ENCODE measurements at regions not wholly inside any gene's neighbourhood (a gene's known extent, or its start where the extent isn't known, plus 50 kb on each side); places are given as distances from the start of the nearest gene placed in this dataset.
"Not testable (repeated sequence)": the region's sequence is repeated elsewhere in the genome, so short reads cannot be mapped to it uniquely, and the experiment has no call there.

DNA sequence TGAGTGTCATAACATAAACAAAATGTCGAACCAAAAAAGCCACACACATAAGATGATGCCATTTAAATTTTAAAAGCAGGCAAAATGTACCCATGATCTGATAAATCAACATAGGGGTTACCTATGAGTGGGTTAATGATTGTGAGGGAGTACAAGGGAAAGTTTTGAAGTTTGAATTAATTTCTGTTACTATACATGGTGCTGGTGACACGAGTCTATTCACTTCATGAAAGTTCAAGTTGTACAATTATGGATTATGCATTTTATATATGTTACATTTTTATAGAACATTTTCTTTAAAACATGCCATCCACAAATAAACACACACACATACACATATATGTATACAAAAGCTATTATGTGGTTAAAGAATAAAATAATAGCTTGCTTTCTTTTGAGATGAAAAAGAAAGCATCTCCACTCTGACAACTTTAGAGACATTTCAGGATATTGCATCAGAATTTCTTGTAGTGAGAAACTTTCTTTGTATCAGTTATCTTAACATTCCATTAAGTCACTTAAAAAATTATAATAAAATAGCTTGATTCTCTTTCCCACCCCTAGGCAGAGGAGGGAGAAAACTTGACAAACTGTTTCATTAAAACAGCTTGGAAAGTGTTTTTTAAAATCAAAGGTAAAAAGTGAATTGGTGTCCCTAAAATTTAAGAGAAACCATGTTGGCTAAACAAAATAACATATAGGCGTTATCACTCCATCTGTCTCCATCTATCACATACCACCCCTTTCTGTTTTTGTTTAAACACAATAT, 891.8 kb upstream of the NDST4 start:
- peak; percentile 51 for DNase-seq

DNA sequence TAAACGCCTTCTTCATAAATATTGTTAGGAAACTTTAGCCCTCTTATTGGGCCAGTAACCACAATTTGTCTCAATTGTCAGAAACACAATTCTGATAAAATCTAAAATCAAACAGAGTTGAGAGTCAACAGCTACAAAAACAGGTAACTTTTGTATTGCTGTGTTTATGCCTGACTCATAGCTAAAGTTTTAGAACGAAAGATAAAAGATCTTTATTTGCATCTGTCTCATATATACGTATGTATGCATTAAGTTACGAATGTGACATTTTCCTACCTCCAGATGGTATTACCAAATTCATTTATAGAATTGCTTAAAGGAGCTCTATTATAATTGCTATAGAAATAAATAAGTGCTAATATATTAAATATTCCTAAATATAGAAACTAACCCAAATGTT, 887.9 kb upstream of the NDST4 start:
- no peak for DNase-seq

DNA sequence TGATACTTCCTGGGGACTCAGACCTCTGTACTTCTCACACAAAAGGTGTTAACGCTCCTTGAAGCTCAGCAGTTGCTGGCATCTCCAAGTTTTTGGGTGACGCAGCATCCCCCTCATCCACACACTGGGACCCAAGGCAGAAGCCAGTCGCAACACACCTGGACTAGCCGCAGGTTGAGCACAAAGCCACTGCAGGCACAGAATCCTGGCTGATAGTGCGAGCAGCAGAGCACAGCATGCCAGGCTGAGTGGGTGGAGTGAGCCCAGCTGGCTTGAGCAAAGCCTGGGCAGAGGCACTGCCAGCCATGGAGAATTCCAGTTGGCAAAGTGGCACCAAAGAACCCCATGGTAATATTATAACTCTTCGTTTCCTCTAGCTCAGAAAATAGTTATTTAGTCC, 873.2 kb upstream of the NDST4 start:
- no peak for DNase-seq

DNA sequence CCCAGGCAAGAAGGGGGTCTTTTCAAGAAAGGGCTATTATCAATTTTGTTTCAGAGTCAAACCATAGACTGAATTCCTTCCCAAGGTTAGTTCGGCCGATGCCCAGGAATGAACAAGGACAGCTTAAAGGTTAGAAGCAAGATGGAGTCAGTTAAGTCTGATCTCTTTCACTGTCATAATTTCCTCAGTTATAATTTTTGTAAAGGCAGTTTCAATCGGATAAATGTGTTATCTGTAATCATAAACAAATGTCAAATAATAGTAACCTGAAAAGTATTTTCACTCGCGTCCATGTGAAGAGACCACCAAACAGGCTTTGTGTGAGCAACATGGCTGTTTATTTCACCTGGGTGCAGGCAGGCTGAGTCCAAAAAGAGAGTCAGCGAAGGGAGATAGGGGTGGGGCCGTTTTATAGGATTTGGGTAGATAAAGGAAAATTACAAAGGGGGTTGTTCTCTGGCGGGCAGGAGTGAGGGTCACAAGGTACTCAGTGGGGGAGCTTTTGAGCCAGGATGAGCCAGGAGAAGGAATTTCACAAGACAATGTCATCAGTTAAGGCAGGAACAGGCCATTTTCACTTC, 862.1 kb upstream of the NDST4 start:
- not testable (repeated sequence) for DNase-seq

DNA sequence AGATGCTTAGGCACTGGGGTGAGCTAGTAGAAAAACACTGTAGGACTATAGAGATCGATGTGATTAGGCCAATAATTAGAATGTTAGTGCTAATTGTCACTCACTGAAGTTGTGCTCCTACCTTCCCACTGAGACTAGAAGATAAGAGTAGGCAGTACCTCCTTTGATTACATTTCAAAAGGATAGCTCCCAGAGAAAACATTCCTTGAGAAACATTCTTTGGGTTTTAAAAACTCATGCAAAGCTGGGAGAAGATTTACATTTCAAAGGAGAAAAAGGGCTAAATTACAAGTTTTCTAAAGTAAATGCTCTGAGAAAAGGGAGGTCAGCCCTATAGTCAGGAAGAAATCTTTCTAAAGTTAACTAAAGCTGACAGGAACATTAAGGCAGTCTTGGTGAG, 860.3 kb upstream of the NDST4 start:
- DNase-seq = no peak

DNA sequence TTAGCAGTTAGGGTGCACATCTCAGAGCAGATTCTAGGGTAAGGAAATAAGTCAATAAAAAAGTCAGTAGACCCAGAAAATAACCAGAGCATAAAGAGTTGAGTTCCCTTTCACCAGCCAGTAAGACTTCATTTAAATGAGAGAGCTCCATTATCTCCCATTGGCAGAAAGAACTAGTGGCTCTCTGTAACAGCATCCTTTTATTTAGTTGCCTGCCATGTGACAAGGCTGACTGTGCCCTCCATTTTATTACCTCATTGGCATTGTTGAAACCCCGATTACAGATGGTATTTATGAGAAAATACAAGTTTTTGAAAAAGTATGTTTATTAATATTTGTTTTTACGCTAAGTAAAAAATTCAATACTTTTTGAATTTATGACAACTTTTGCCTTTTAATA, 859.5 kb upstream of the NDST4 start:
- DNase-seq = no peak

DNA sequence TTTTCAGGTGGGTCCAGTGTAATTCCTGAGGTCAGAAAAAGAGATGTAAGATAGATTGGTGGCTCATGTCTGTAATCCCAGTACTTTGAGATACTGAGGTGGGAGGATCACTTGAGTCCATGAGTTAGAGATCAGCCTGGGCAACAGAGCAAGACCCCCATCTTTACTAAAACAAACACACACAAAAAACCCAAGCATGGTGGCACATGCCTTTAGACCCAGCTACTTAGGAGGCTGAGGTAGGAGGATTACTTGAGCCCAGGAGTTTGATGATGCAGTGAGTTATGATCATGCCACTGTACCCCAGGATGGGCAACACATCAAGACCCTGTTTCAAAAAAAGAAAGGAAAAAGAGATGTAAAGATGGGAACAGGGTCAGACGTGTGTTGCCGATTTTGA, 857.4 kb upstream of the NDST4 start:
- no peak for DNase-seq

DNA sequence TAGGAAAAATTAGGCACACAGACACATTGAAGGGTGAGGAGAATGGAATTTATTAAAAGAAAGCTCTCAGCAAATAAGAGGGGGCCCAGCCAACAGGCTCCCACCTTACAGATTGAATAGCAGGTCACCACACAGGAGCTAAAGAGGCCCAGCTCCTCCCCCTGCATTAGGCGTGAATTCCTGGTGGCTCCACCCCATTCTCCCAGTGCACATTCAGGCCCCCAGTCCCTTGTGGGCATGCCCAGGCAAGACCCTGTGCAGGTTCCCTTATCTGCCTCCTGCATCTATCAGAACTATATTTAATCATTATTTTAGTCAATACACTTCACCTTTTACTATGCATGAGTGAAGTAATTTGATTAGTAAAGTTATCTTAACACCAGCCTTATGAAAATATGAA, 856.3 kb upstream of the NDST4 start:
- no peak for DNase-seq

DNA sequence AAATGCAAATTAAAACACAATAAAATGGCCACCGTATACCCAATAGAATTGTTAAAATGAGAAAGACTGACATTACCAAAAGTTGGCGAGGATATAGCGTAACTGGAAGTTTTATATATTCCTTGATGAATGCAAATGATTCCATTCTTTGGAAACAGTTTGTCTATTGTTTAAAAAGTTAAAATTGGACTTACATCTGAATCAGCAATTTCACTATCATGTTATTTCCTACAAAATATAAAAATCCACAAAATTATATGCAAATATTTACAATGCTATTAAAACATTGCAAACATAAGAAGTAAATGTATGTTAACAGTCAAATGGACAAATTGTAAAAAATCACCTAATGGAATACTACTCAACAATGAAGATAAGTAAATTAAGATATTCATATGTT, 852.2 kb upstream of the NDST4 start:
- DNase-seq = no peak

DNA sequence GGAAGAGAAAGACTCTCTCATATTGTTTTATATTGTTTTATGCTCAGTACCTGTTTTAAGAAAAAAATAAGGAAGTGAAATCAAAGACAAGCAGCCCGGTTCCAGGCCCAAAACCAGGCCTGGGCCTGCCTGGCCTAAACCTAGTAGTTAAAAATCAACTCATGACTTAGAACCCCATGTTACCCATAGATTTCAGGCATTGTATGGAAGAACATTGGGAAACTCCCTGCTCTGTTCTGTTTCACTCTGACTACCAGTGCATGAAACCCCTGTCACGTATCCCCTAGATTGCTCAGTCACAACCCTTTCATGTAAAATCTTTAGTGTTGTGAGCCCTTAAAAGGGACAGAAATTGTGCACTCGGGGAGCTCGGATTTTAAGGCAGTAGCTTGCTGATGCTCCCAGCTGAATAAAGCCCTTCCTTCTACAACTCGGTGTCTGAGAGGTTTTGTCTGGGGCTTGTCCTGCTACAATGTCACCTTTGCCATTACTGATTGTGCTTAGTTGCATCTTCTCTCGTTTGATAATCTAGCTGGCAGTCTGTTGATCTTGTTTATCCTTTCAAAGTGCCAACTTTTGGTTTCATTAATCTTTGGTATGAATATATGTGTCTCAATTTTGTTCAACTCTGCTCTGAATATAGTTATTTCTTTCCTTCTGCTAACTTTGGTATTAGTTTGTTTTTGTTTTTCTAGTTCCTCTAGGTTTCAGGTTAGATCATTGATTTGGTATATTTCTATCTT, 842.8 kb upstream of the NDST4 start:
- not testable (repeated sequence) for DNase-seq

DNA sequence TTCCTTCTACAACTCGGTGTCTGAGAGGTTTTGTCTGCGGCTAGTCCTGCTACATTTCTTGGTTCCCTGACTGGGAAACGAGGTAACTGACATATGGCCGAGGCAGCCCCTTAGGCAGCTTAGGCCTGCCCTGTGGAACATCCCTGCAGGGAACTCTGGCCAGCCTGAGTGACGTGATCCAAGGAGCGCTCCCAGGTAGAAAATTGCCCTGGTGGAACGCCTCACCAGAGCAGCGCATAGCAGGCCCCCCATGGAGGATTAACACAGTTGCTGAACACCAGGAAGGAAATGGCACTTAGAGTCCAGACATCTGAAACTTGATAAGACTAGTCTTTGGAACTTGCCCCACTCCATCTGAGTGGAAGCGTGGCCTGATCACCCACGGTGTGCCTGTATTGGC, 837.4 kb upstream of the NDST4 start:
- no peak for DNase-seq

DNA sequence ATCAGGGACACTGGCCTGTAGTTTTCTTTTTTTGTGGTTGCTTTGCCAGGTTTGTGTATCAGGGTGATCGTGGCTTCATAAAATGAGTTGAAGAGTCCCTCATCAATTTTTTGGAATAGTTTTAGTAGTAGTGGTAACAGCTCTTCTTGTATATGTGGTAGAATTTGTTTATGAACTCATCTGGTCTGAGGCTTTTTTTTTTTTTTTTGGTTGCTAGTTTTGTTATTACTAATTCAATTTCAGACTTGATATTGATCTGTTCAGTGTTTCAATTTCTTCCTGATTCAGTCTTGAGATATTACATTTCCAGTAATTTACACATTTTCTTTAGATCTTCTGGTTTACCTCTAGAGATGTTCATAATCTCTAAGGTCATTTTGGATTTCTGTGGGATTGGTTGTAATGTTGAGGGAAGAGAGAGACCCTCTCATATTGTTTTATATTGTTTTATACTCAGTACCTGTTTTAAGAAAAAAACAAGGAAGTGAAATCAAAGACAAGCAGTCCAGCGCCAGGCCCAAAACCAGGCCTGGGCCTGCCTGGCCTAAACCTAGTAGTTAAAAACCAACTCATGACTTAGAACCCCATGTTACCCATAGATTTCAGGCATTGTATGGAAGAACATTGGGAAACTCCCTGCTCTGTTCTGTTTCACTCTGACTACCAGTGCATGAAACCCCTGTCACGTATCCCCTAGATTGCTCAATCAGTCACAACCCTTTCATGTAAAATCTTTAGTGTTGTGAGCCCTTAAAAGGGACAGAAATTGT, 836.7 kb upstream of the NDST4 start:
- not testable (repeated sequence) for DNase-seq

DNA sequence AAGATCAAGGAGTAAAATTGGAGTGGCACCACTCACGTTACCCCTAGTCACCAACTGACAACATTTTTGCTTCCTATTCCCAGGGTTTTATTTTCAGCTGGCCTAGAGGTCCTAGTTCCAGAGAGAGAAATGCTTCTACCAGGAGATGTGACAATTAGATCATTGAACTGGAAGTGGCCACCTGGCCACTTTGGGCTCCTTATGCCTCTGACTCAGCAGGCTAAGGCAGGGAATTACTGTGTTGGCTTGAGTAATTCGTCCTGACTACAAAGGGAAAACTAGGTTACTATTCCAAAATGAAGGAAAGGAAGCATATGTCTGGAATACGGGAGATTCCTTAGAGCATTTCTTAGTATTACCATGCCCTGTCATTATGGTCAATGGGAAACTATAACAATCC, 831.6 kb upstream of the NDST4 start:
- no peak for DNase-seq

DNA sequence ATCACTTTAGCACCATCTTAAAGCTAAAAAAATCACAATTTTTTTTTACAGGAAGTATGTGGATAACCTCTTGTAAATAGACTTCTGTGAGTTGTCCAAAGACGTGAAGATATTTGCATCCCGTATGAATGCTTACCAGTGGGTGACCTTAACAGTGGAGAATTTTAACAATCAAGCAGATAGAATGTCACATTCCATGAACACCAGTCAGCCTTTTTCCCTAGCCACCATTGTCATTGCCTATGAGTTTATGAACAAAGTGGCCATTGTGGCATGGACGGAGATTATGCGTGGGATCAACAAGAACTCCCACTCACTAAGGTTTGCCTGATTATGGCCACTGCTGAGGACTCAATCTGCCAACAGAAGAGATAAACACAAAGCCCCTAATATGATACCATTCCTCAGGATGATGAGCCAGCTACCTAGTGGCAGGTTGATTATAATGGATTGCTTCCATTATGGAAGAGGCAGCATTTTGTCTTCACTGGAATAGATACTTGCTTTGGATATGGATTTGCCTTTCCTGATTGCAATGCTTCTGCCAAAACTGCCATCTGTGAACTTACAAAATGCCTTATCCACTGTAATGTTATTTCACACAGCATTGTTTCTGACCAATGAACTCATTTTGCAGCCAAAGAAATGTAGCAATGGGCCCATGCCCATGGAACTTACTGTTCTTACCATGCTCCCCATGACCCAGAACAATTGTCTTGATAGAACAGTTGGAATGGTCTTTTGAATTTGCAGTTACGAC, 830.9 kb upstream of the NDST4 start:
- DNase-seq = no peak

DNA sequence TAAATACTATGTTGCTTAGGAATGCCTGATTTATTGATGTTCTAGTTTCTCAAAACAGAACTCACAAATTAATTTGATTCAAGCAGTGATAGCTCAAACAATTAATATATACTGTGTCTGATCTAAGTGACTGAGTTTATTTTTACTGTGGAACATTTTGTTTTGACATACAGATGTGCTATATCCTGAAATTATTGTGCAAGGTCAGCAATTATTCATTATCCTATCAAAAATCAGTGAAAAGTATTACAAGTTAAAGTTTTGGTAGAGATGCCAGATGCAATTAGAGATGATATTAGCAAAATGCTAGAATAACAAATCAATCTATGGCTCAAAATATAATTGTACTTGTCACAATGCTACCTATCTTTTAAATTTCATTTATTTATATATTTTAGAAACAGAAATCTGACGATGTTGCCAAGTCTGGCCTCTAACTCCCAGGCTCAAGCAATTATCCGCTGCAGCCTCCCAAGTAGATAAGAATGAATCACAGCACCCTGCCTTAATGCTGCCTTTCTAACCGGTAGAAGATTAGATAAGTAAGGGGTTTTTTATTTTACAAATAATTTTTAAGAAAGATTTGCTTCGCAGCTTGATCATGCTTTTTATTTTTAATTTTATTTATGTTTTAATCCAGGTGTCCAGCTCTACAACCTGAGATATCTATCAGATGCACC, 825.5 kb upstream of the NDST4 start:
- no peak for DNase-seq

DNA sequence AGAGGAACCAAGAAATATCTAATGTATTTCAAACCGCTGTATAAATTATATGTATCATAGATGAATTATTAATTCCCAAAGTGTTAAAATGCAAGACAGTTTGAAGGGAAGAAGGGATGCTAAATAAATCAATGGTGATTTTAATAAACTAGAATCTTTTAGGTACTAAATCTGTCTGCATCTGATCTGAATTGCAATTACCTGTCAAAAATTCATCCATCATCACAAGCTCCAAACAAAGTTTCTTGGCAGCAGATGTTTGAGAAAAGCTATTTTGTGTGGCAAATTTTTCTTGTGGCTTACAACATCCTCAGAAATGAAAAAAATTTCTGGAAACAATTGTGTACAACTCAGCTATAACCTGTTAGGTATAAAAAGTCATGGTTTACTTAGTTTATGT, 816.0 kb upstream of the NDST4 start:
- no peak for DNase-seq

DNA sequence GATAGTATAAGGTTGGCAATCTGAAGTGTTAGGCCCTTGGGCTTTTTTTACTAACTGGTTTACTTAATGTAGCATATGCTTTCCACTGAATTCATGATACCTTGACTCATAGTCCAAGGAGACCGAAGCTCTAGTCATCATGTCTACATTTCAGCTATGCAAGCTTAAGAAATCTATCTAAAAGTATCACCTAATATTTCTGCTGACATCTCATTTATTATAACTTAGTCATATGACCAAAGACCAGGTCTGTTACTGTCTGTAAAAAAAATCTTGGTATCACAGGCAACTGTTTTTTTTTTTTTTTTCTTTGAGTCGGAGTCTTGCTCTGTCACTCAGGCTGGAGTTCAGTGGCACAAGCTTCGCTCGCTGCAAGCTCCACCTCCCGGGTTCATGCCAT, 814.0 kb upstream of the NDST4 start:
- DNase-seq = no peak

DNA sequence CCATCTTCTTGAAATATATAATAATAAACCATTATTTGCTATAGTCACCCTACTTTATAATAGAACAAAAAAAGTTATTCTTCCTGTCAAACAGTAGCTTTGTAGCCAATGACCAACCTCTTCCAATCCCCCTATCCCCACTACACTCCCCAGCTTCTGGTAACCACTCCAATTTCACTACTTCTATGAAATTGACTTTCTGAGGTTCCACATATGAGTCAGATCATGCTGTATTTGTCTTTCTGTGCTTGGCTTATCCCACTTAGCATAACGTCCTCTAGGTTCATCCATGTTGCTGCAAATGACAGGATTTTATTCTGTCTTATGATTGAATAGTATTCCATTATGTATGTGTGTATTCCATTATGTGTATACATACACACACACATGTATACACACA, 809.7 kb upstream of the NDST4 start:
- DNase-seq = no peak

DNA sequence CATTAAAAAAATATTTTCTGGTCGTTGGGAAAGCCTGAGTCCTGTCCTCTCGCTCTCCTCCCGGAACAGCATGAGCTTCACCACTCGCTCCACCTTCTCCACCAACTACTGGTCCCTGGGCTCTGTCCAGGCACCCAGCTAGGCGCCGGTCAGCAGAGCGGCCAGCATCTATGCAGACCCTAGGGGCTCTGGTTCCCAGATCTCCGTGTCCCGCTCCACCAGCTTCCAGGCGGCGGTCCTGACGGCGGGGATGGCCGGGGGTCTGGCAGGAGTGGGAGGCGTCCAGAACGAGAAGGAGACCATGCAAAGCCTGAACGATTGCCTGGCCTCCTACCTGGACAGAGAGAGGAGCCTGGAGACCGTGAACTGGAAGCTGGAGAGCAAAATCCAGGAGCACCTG, 807.2 kb upstream of the NDST4 start:
- no peak for DNase-seq

DNA sequence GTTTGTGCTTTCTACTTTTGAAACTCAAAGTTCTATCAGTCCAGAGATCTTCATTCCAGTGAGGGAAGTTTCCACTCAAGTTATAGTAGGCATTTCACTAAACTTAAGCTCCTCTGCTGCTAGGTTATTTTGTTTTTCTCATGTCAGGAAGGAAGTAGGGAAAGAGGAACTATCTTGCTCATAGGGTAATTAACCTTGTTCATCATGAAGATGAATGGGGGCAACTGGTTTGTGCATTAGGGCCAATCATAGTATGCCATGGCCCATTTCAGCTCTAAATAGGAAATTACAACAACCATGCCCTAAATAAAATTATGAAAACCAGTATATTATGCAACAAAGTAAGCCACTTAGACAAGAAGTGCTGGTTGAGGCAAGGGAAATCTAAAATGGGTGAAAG, 804.7 kb upstream of the NDST4 start:
- DNase-seq = no peak

DNA sequence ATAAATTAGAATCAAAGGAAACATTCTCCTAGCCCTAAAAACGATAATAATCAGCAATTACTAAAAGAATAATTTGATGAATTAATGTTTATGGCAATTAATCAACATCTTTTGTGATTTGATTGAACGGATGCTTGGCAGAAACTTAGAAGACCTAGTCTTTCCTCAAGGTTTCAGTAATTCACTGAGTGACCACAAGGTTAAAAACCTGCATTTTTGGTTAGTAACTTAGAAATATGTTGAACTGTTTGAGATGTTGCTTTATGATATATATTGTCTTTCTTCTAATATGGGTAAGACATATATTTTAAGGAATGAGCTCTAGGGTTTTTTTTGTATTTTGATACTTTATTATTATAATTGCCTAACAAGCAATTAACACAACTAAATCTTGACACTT, 793.0 kb upstream of the NDST4 start:
- DNase-seq = no peak

DNA sequence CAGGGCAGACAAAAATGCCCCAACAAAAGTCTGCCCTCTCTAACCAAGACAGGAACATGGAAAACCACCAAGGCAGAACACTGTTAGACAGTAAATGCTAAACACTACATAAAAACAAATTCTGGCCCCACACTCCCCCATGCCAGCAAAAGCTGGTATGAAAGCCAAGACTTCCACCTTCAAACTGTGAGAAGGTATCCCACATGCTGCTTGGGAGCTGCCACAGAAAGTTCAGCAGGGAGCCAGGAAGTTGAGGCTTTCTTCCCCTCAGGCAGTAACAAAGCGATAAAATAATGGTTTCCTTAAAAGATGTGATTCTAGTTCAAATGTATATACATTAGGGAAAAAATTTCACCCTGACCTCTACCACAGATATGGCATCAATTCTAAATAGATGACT, 770.4 kb upstream of the NDST4 start:
- no peak for DNase-seq

Measured in fibroblast of skin of right biceps (primary cell).